K562 (cell line): ENCODE measurements at regions not wholly inside any gene's neighbourhood (a gene's known extent, or its start where the extent isn't known, plus 50 kb on each side); places are given as distances from the start of the nearest gene placed in this dataset.

Experiments
- ATAC-seq: fragments of 200-7000 bp; cut with Tn5 transposase; 3 replicates; pipeline ENCODE4 v1.9.1; 2020; ENCODE audit warnings: moderate library complexity
- BruUV-seq: library from RNA; stranded (reverse); fragments of 400-500 nt; replicated peaks from 2 replicates; lab custom pipeline; 2021; lab: Mats Ljungman, UMichigan
- CTCF ChIA-PET: fragments of 300-600 bp; formaldehyde crosslinking; extraction: SDS; loops from one replicate; lab custom pipeline; 2021; ENCODE audit warnings: low intra/inter-chr PET ratio; lab: Yijun Ruan, JAX
- POLR2A ChIA-PET: fragments of 300-600, 350-650 bp; sonication (Branson Sonifier 250); formaldehyde crosslinking; extraction: SDS; loops from one replicate; lab custom pipeline; 2021; ENCODE audit warnings: antibody characterized with exemption, inconsistent platforms; lab: Yijun Ruan, JAX
- DNase-seq, 4 experiments: peaks; one replicate each; pipeline versions ENCODE4 v3.0.0 to v3.0.0-alpha.2; 2011 to 2018; ENCODE audit warnings: low spot score in 3 of 4, mixed read lengths in 3 of 4; ENCODE audit errors: extremely low read depth in 1 of 4
- FAIRE-seq: peaks from 2 replicates; lab custom pipeline; 2011; peaks lifted over from hg19 to GRCh38; lab: Jason Lieb, UNC
- H2AFZ ChIP-seq: 2 replicates; pipeline ENCODE4 v1.6.0; 2011; ENCODE audit warnings: low read depth, low read length, control low read depth, inconsistent platforms
- H3K27ac ChIP-seq: fragments of 200-600 bp; 3 replicates; pipeline ENCODE4 v1.8.0; 2011; ENCODE audit warnings: low read depth, mild to moderate bottlenecking, control low read depth, inconsistent platforms, low read length, moderate library complexity, mixed read lengths; ENCODE audit errors: extremely low read depth
- H3K27me3 ChIP-seq, 2 experiments: fragments of 300-600 bp in 1 of 2; 2 replicates in 1 of 2; 3 replicates in 1 of 2; pipeline versions ENCODE4 v1.6.0 to v1.8.0; 2011; ENCODE audit warnings: inconsistent platforms in 2 of 2, low read length in 2 of 2, mild to moderate bottlenecking in 1 of 2, mixed read lengths in 1 of 2, moderate library complexity in 1 of 2; ENCODE audit not compliant: control insufficient read depth in 2 of 2, insufficient read depth in 2 of 2
- H3K36me3 ChIP-seq: fragments of 300-600 bp; 3 replicates; pipeline ENCODE4 v1.8.0; 2011; ENCODE audit warnings: mild to moderate bottlenecking, low read length, inconsistent platforms; ENCODE audit not compliant: control insufficient read depth, insufficient read depth
- H3K4me1 ChIP-seq, 2 experiments: fragments of 200-600 bp in 1 of 2; replicated peaks in 1 of 2; 2 replicates in 1 of 2; 3 replicates in 1 of 2; pipeline versions ENCODE4 v1.5.1 to v1.8.0; 2011; ENCODE audit warnings: inconsistent platforms in 2 of 2, low read length in 2 of 2, mild to moderate bottlenecking in 1 of 2, mixed read lengths in 1 of 2, moderate library complexity in 1 of 2; ENCODE audit not compliant: control insufficient read depth in 2 of 2, insufficient read depth in 2 of 2
- H3K4me2 ChIP-seq: 2 replicates; pipeline ENCODE4 v1.6.1; 2011; ENCODE audit warnings: low read length, control low read depth, inconsistent platforms, mixed read lengths; ENCODE audit not compliant: insufficient read depth
- H3K4me3 ChIP-seq: fragments of 200-600 bp; sonication (generic), shearing (Covaris generic); 2 replicates; pipeline ENCODE4 v1.5.1; 2016; ENCODE audit warnings: control low read depth, inconsistent platforms
- H3K79me2 ChIP-seq: fragments of 200-600 bp; 3 replicates; pipeline ENCODE4 v1.8.0; 2011; ENCODE audit warnings: low read length, inconsistent platforms; ENCODE audit not compliant: control insufficient read depth, insufficient read depth
- H3K9ac ChIP-seq, 2 experiments: 2 replicates each; pipeline versions ENCODE4 v1.6.0 to v1.6.1; 2011; ENCODE audit warnings: low read depth in 2 of 2, low read length in 2 of 2, control low read depth in 1 of 2, inconsistent platforms in 1 of 2, mild to moderate bottlenecking in 1 of 2, mixed read lengths in 1 of 2; ENCODE audit not compliant: insufficient read depth in 1 of 2
- H3K9me1 ChIP-seq: one replicate; pipeline ENCODE4 v1.6.0; 2011; ENCODE audit warnings: inconsistent platforms, mild to moderate bottlenecking, low read length, moderate library complexity; ENCODE audit not compliant: control insufficient read depth, insufficient read depth
- H3K9me3 ChIP-seq: replicated peaks from 2 replicates; pipeline ENCODE4 v1.5.1; 2011; ENCODE audit warnings: low read depth, low read length, inconsistent platforms; ENCODE audit not compliant: control insufficient read depth, insufficient read depth
- H4K20me1 ChIP-seq: replicated peaks from 2 replicates; pipeline ENCODE4 v1.6.1; 2011; ENCODE audit warnings: low read length, inconsistent platforms, mixed read lengths; ENCODE audit not compliant: control insufficient read depth, insufficient read depth
- ERF ChIP-seq: fragments of 450-650 bp; formaldehyde crosslinking; IDR thresholded peaks from 2 replicates; pipeline ENCODE4 v1.4.0; 2020; ENCODE audit warnings: mild to moderate bottlenecking, mixed read lengths
- FOS ChIP-seq: IDR thresholded peaks from 3 replicates; pipeline ENCODE4 v1.6.1; 2011; ENCODE audit not compliant: insufficient read length; ENCODE audit errors: extremely low read depth
- FOXM1 ChIP-seq, 2 experiments: fragments of 450-650 bp in 1 of 2; sonication (generic) in 1 of 2; formaldehyde crosslinking in 1 of 2; IDR thresholded peaks; 2 replicates each; pipeline versions ENCODE4 v1.6.1 to v1.9.0; 2017 to 2022; ENCODE audit warnings: low read depth in 2 of 2, mild to moderate bottlenecking in 2 of 2, missing genetic modification reagents in 1 of 2, moderate library complexity in 1 of 2
- WGBS: fragments of 100-300 bp; shearing (Covaris generic); methylation state at CpG from one replicate; pipeline ENCODE4 v1.1.6; 2016; ENCODE audit warnings: low coverage, mixed read lengths; ENCODE audit not compliant: insufficient coverage; ENCODE audit errors: missing lambda C conversion rate; 5-methylcytosine and 5-hydroxymethylcytosine counted together
- in situ Hi-C: fragments of 300-500 bp; cut with MboI; formaldehyde crosslinking; loops from 4 replicates; pipeline ENCODE4 v1.15.0; 2018; ENCODE audit warnings: inconsistent platforms, mixed read lengths
- intact Hi-C: fragments of 100-400 bp; cut with micrococcal nuclease; formaldehyde crosslinking; loops from 2 replicates; pipeline ENCODE4 v1.14.2; 2022
- TF ChIP-seq, protein P1 (sequence below): fragments of 450-650 bp; IDR thresholded peaks from 2 replicates; pipeline ENCODE4 v1.6.1; 2016; ENCODE audit warnings: mild to moderate bottlenecking
- TF ChIP-seq, protein P2 (sequence below): sonication (generic); formaldehyde crosslinking; IDR thresholded peaks from 2 replicates; pipeline ENCODE4 v1.8.1; 2023; ENCODE audit warnings: mild to moderate bottlenecking, missing genetic modification reagents

DNA sequence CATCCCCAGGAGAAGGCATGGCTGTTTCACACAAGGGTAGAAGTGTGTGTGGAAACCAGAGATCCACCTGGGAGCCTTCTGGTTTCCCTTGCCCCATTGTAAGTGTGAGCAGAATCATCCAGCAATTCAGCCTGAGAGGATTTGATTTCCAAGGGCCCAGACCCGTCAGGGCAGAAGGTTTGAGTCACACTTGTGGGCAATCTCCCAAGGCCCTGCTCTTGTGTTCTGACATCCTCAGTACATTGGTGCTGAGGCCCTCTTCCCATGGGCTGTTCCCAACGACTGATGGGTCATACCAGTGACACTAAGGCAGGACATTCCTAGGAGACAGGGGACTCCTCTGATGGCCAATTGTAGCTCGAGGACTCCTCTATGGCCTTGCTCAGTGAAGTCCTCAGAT, 58.2 kb upstream of the POLR1H start:
- intact Hi-C loops = no loop called here
- POLR2A ChIA-PET = no interaction called here

More for the DNA sequence above, 58.2 kb upstream of the POLR1H start:
- Histone ChIP-seq H2AFZ (no peak overlapping the region), H3K27ac (no peak overlapping the region), H3K79me2 (no peaks in the 10 kb centered on the region), H3K36me3 (no peaks in the 10 kb centered on the region), H3K4me3 (no peak overlapping the region), H3K27me3 (peaks cover 3 to 7% of the 10 kb centered on the region in 2 experiments; a peak in 2 of 5 replicates), H3K9ac (no peak overlapping the region), H3K9me1 (no peaks in the 10 kb centered on the region), H4K20me1 (no peaks in the 10 kb centered on the region), H3K9me3 (no peaks in the 10 kb centered on the region), H3K4me1 (peaks cover 0 to 10% of the 10 kb centered on the region in 2 experiments; a peak in 1 of 5 replicates), H3K4me2 (no peak overlapping the region)
- in situ Hi-C loops = loop anchor here (5.0 to 10.0 kb wide), 2 partner anchors 86 to 268 kb away; no protein-coding TSS in a partner anchor
- no peak for ATAC-seq
- 9% methylated on average over 3 of the region's 3 CpGs for WGBS
- no peak for FAIRE-seq
- no TSS peak for BruUV-seq
- no peak for DNase-seq
- TF ChIP-seq, protein P1, sequence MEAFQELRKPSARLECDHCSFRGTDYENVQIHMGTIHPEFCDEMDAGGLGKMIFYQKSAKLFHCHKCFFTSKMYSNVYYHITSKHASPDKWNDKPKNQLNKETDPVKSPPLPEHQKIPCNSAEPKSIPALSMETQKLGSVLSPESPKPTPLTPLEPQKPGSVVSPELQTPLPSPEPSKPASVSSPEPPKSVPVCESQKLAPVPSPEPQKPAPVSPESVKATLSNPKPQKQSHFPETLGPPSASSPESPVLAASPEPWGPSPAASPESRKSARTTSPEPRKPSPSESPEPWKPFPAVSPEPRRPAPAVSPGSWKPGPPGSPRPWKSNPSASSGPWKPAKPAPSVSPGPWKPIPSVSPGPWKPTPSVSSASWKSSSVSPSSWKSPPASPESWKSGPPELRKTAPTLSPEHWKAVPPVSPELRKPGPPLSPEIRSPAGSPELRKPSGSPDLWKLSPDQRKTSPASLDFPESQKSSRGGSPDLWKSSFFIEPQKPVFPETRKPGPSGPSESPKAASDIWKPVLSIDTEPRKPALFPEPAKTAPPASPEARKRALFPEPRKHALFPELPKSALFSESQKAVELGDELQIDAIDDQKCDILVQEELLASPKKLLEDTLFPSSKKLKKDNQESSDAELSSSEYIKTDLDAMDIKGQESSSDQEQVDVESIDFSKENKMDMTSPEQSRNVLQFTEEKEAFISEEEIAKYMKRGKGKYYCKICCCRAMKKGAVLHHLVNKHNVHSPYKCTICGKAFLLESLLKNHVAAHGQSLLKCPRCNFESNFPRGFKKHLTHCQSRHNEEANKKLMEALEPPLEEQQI = no peak
- no peak for TF ChIP-seq FOXM1 (IDR thresholded peaks at IDR 0.05; ENCODE audit: low read depth)
- no peak for TF ChIP-seq FOXM1 (CRISPR knock-in tag; IDR thresholded peaks at IDR 0.05; ENCODE audit: low read depth)
- TF ChIP-seq FOS = no peak
- TF ChIP-seq, protein P2, sequence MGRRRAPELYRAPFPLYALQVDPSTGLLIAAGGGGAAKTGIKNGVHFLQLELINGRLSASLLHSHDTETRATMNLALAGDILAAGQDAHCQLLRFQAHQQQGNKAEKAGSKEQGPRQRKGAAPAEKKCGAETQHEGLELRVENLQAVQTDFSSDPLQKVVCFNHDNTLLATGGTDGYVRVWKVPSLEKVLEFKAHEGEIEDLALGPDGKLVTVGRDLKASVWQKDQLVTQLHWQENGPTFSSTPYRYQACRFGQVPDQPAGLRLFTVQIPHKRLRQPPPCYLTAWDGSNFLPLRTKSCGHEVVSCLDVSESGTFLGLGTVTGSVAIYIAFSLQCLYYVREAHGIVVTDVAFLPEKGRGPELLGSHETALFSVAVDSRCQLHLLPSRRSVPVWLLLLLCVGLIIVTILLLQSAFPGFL = no peak
- TF ChIP-seq ERF = no peak
- CTCF ChIA-PET = no interaction called here
